HEK293 (cell line): ENCODE measurements at regions not wholly inside any gene's neighbourhood (a gene's known extent, or its start where the extent isn't known, plus 50 kb on each side); places are given as distances from the start of the nearest gene placed in this dataset.

Experiments
- CTCF ChIP-seq: fragments of 450-650 bp; formaldehyde crosslinking; IDR thresholded peaks from 2 replicates; pipeline ENCODE4 v1.5.1; 2016; ENCODE audit warnings: missing biosample characterization, missing genetic modification characterization
- PATZ1 ChIP-seq: fragments of 450-650 bp; formaldehyde crosslinking; IDR thresholded peaks from 2 replicates; pipeline ENCODE4 v1.5.1; 2016; ENCODE audit warnings: missing biosample characterization, missing genetic modification characterization
- PRDM6 ChIP-seq: fragments of 450-650 bp; formaldehyde crosslinking; IDR thresholded peaks from 2 replicates; pipeline ENCODE4 v1.5.1; 2017; ENCODE audit warnings: missing biosample characterization, missing genetic modification characterization
- REST ChIP-seq: fragments of 450-650 bp; formaldehyde crosslinking; IDR thresholded peaks from 2 replicates; pipeline ENCODE4 v1.5.1; 2016; ENCODE audit warnings: missing biosample characterization, missing genetic modification characterization
- TCF7L2 ChIP-seq: IDR thresholded peaks from 2 replicates; pipeline ENCODE4 v1.6.1; 2011; ENCODE audit warnings: low read depth, mild to moderate bottlenecking, inconsistent platforms, low read length, moderate library complexity, borderline replicate concordance
- YY1 ChIP-seq: fragments of 450-650 bp; formaldehyde crosslinking; IDR thresholded peaks from 2 replicates; pipeline ENCODE4 v1.5.1; 2018; ENCODE audit warnings: missing biosample characterization, missing genetic modification characterization
- ZNF148 ChIP-seq: fragments of 450-650 bp; formaldehyde crosslinking; IDR thresholded peaks from 2 replicates; pipeline ENCODE4 v1.5.0; 2017; ENCODE audit warnings: missing biosample characterization, missing genetic modification characterization, borderline replicate concordance
- ZNF23 ChIP-seq: fragments of 450-650 bp; formaldehyde crosslinking; IDR thresholded peaks from 2 replicates; pipeline ENCODE4 v1.5.1; 2016; ENCODE audit warnings: missing biosample characterization, missing genetic modification characterization, borderline replicate concordance
- ZNF510 ChIP-seq: fragments of 450-650 bp; formaldehyde crosslinking; IDR thresholded peaks from 2 replicates; pipeline ENCODE4 v1.5.1; 2018; ENCODE audit warnings: mild to moderate bottlenecking, missing genetic modification characterization, missing biosample characterization; ENCODE audit not compliant: insufficient replicate concordance
- ZNF791 ChIP-seq: fragments of 450-650 bp; formaldehyde crosslinking; IDR thresholded peaks from 2 replicates; pipeline ENCODE4 v1.5.1; 2016; ENCODE audit warnings: missing biosample characterization, missing genetic modification characterization
- ZSCAN30 ChIP-seq: fragments of 450-650 bp; IDR thresholded peaks from 2 replicates; pipeline ENCODE4 v1.5.1; 2018; ENCODE audit warnings: missing biosample characterization, mild to moderate bottlenecking, missing genetic modification characterization, moderate library complexity

GRCh38 chr10:118115701-118116100 is 69.0 kb upstream of the RAB11FIP2 start:
- no peak for TF ChIP-seq ZNF510
- no peak for TF ChIP-seq TCF7L2
- no peak for TF ChIP-seq PATZ1 (tag by site-specific recombination)
- no peak for TF ChIP-seq ZSCAN30 (tag by site-specific recombination)
- TF ChIP-seq YY1 (tag by site-specific recombination) = no peak
- TF ChIP-seq CTCF (tag by site-specific recombination) = no peak
- TF ChIP-seq REST (tag by site-specific recombination) = no peak
- no peak for TF ChIP-seq ZNF148
- TF ChIP-seq ZNF23 = no peak
- TF ChIP-seq ZNF791 (tag by site-specific recombination) = no peak
- no peak for TF ChIP-seq PRDM6
